D721Med (cell line): ENCODE measurements at regions not wholly inside any gene's neighbourhood (a gene's known extent, or its start where the extent isn't known, plus 50 kb on each side); places are given as distances from the start of the nearest gene placed in this dataset.
A peak's percentile ranks its signal among the peaks of the same experiment; 100 is the strongest.

Experiments used
- DNase-seq: peaks from one replicate; pipeline ENCODE4 v3.0.0; 2011; ENCODE audit warnings: low spot score; ENCODE audit not compliant: insufficient read length
- FAIRE-seq: peaks from 2 replicates; lab custom pipeline; 2011; peaks lifted over from hg19 to GRCh38; lab: Jason Lieb, UNC
- TF ChIP-seq, protein P1 (sequence below): IDR thresholded peaks from 2 replicates; pipeline ENCODE4 v1.5.1; 2012; ENCODE audit warnings: mild to moderate bottlenecking, control low read depth; ENCODE audit not compliant: insufficient read depth; ENCODE audit errors: missing control alignments

DNA sequence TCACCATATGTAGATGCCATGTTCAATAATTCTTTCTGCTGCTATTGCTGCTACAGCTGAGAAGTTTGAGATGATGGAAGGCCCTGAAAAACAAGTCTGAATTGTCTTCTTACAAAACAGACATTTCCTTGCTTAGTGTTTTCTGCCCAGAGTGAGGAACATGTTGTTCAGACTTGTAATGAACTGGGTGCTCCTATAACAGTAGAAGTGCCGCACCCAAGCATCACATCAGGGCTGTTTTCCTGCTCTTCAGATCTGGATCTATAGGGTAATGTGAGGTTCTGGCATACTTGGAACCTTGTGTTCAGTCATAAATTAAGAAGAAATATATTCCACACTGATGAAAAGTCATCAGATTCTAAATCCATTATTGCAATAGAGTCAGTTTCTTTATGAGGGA lies 171.9 kb upstream of the DIO2 start:
- FAIRE-seq = no peak
- TF ChIP-seq, protein P1, sequence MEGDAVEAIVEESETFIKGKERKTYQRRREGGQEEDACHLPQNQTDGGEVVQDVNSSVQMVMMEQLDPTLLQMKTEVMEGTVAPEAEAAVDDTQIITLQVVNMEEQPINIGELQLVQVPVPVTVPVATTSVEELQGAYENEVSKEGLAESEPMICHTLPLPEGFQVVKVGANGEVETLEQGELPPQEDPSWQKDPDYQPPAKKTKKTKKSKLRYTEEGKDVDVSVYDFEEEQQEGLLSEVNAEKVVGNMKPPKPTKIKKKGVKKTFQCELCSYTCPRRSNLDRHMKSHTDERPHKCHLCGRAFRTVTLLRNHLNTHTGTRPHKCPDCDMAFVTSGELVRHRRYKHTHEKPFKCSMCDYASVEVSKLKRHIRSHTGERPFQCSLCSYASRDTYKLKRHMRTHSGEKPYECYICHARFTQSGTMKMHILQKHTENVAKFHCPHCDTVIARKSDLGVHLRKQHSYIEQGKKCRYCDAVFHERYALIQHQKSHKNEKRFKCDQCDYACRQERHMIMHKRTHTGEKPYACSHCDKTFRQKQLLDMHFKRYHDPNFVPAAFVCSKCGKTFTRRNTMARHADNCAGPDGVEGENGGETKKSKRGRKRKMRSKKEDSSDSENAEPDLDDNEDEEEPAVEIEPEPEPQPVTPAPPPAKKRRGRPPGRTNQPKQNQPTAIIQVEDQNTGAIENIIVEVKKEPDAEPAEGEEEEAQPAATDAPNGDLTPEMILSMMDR = no peak
- no peak for DNase-seq

DNA sequence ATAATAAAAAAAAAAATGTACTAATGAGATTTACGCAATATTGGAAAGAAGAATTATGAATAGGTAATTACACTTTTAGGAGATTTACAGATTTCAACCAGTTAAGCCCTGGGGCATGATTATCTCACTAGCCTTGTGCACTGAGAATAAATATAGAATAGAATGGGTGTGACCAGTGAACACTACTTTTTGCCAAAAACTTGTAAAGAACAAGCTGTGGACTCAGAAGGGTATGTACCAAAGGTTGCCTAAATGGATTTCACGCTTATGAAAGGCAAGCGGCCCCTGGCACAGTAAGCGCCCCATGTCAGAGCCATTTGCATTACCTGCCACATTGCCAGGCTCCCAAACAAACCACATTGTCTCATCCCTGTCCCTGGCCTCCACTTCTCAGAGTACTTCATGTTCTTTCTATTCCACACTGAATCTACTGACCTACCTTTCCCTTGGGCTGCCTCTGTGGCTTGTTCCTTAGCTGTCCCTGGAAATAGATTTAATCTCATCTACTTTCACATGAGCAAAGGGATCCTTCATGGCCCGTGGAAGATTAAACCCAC lies 170.6 kb upstream of the DIO2 start:
- no peak for FAIRE-seq
- TF ChIP-seq, protein P1 = no peak

GRCh38 chr14:80379035-80379434 lies 167.7 kb upstream of the DIO2 start:
- FAIRE-seq = no peak
- no peak for DNase-seq
- TF ChIP-seq, protein P1 = no peak

More for the DNA sequence above, 170.6 kb upstream of the DIO2 start:
- no peak for DNase-seq

- TF ChIP-seq, protein P1 = no peak
- no peak for DNase-seq
- FAIRE-seq = no peak
Observed at GRCh38 chr14:80378084-80378690, 166.9 kb upstream of the DIO2 start.

- no peak for DNase-seq
- TF ChIP-seq, protein P1 = no peak
- FAIRE-seq = no peak
Observed at GRCh38 chr14:80364816-80365215, 153.5 kb upstream of the DIO2 start.

DNA sequence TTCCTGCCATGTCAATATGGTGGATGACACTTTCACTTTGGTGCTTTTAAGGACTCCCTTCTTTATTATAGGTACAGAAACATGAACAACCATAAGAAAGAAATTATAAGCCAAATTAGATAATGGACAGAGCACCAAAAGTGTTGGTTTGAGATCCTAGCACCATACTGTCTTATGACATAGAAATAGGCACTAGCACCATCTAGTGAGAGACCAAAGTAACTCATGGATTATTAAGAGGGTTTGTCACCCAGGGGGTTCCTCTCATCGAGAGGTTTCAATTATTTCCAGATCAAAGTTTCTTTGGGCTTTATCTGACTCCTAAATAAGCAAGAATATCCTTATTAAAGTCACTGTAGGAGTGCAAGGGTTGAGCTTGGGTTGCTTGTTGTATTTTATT lies 153.0 kb upstream of the DIO2 start:
- DNase-seq (no peak), FAIRE-seq (peak; percentile 70)
- TF ChIP-seq, protein P1 = peak; percentile 19

DNA sequence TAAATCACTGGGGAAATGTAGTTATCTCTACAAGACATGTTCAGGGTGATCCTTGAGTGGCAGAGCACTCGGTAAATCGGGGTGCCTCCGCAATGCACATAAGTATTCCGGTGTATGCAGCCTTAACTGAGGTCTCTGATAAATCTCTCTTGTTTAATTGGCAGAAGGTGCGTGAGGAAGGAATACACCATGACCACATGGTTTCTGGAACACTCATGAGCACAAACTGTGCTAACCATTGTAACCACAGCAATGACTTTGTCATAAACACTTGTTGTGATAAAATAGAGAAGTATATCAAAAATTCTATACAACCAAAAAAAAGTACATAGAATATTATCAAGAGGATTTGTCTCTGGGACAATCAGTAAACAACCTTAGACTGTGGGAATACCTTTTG lies 146.8 kb upstream of the DIO2 start:
- DNase-seq (no peak), FAIRE-seq (no peak)
- TF ChIP-seq, protein P1 = no peak
